ENCODE measurements at regions not wholly inside any gene's neighbourhood (a gene's known extent, or its start where the extent isn't known, plus 50 kb on each side); places are given as distances from the start of the nearest gene placed in this dataset.

- TF ChIP-seq POLR2A (IDR thresholded peaks at IDR 0.05) (no peak), CTCF (IDR thresholded peaks at IDR 0.05) (no peak)
These were observed 111.3 kb downstream of the HNRNPLL start for GRCh38 chr2:38491436-38491835.
